T-helper 9 cell (primary cell): ENCODE measurements at regions not wholly inside any gene's neighbourhood (a gene's known extent, or its start where the extent isn't known, plus 50 kb on each side); places are given as distances from the start of the nearest gene placed in this dataset.

ENCODE experiments used
- DNase-seq: peaks from one replicate; pipeline ENCODE4 v3.0.0-alpha.2; 2020

GRCh38 chr10:88023676-88024075, 160.3 kb downstream of the PTEN start:
- DNase-seq: no peak

- DNase-seq: no peak
Measured at GRCh38 chr10:88026031-88026430, 162.6 kb downstream of the PTEN start.

GRCh38 chr10:88027570-88027969, 164.1 kb downstream of the PTEN start:
- no peak for DNase-seq

GRCh38 chr10:88028072-88028471, 164.6 kb downstream of the PTEN start:
- no peak for DNase-seq

- DNase-seq: no peak
Measured at GRCh38 chr10:88028654-88029053, 165.2 kb downstream of the PTEN start.

GRCh38 chr10:88032566-88032965, 169.1 kb downstream of the PTEN start:
- DNase-seq: no peak

GRCh38 chr10:88033385-88033784, 170.0 kb downstream of the PTEN start:
- DNase-seq: no peak

GRCh38 chr10:88033793-88034192, 170.4 kb downstream of the PTEN start:
- no peak for DNase-seq

GRCh38 chr10:88036126-88036525, 172.7 kb downstream of the PTEN start:
- no peak for DNase-seq

GRCh38 chr10:88037623-88038022, 174.2 kb downstream of the PTEN start:
- no peak for DNase-seq

GRCh38 chr10:88038268-88038667, 174.8 kb downstream of the PTEN start:
- DNase-seq: no peak

GRCh38 chr10:88039496-88040200, 176.2 kb downstream of the PTEN start:
- no peak for DNase-seq

- DNase-seq: no peak
Measured at GRCh38 chr10:88041243-88042159, 178.1 kb downstream of the PTEN start.

GRCh38 chr10:88042160-88043100, 179.0 kb downstream of the PTEN start:
- DNase-seq: no peak

- no peak for DNase-seq
Measured at GRCh38 chr10:88045096-88045495, 181.7 kb downstream of the PTEN start.

GRCh38 chr10:88045656-88046415, 182.4 kb downstream of the PTEN start:
- DNase-seq: no peak

GRCh38 chr10:88047579-88047978, 184.2 kb downstream of the PTEN start:
- DNase-seq: no peak

- DNase-seq: no peak
Measured at GRCh38 chr10:88048312-88048711, 184.9 kb downstream of the PTEN start.

- DNase-seq: no peak
Measured at GRCh38 chr10:88049204-88049603, 185.8 kb downstream of the PTEN start.

- DNase-seq: no peak
Measured at GRCh38 chr10:88057720-88058119, 194.3 kb downstream of the PTEN start.

GRCh38 chr10:88058750-88059149, 195.3 kb downstream of the PTEN start:
- DNase-seq: no peak

GRCh38 chr10:88059190-88059589, 195.8 kb downstream of the PTEN start:
- DNase-seq: no peak
